Prostate gland (tissue), 2 donors: ENCODE measurements at regions not wholly inside any gene's neighbourhood (a gene's known extent, or its start where the extent isn't known, plus 50 kb on each side); places are given as distances from the start of the nearest gene placed in this dataset.

Experiments used
- POLR2A ChIP-seq: fragments of 450-650 bp; IDR thresholded peaks from one replicate; pipeline ENCODE4 v1.6.1; 2016; ENCODE audit warnings: antibody characterized with exemption, mild to moderate bottlenecking
- POLR2AphosphoS5 ChIP-seq: sonication (generic); formaldehyde crosslinking; IDR thresholded peaks from one replicate; pipeline ENCODE4 v1.6.1; 2017; ENCODE audit warnings: antibody characterized with exemption
- TF ChIP-seq, protein P1 (sequence below), 4 experiments: fragments of 200-600 bp in 2 of 4; fragments of 450-650 bp in 2 of 4; sonication (generic) in 2 of 4; IDR thresholded peaks; 1 replicate in 3 of 4; 2 replicates in 1 of 4; pipeline ENCODE4 v1.5.1; 2016 to 2019; ENCODE audit warnings: antibody characterized with exemption in 4 of 4, mild to moderate bottlenecking in 2 of 4, moderate library complexity in 2 of 4

DNA sequence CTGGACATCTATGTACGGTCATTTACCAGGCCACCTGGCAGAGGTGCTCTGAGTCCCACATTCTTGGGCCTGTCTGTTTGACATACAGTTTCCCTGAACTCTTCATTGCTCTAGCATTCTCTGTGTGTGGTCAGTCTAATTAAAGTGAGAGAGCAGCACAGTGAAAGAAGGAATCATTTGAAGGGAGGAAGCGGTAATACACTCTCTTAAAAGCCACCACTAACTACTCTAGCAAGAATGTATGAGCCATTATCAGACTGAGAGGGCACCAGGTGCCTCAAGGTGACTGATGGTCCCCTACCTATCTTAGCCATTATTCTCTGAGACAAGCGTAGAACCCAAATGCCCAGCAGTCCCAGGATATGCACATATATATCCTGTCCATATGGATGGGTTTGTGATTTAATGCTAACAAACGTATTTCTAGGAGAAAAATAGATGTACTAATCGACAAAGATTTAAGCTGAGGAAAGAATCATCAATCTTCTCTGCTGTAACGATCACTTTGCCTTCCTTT lies 527.2 kb downstream of the PRELID2 start:
- TF ChIP-seq, protein P1, sequence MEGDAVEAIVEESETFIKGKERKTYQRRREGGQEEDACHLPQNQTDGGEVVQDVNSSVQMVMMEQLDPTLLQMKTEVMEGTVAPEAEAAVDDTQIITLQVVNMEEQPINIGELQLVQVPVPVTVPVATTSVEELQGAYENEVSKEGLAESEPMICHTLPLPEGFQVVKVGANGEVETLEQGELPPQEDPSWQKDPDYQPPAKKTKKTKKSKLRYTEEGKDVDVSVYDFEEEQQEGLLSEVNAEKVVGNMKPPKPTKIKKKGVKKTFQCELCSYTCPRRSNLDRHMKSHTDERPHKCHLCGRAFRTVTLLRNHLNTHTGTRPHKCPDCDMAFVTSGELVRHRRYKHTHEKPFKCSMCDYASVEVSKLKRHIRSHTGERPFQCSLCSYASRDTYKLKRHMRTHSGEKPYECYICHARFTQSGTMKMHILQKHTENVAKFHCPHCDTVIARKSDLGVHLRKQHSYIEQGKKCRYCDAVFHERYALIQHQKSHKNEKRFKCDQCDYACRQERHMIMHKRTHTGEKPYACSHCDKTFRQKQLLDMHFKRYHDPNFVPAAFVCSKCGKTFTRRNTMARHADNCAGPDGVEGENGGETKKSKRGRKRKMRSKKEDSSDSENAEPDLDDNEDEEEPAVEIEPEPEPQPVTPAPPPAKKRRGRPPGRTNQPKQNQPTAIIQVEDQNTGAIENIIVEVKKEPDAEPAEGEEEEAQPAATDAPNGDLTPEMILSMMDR (IDR thresholded peaks at IDR 0.05): no peak
- TF ChIP-seq POLR2A (no peak), POLR2AphosphoS5 (no peak)
